Stimulated activated CD4-positive, alpha-beta T cell treated with anti-CD3 and anti-CD28 coated beads, Interleukin-2, amount 100 ng/mL, for 48 hours (primary cell): ENCODE measurements at regions not wholly inside any gene's neighbourhood (a gene's known extent, or its start where the extent isn't known, plus 50 kb on each side); places are given as distances from the start of the nearest gene placed in this dataset.

Experiments
- DNase-seq, 2 donors: peaks; one replicate each; pipeline ENCODE4 v3.0.0-alpha.2; 2020

GRCh38 chr2:64858541-64859311 is 130.5 kb upstream of the SLC1A4 start:
- DNase-seq = no peak

DNA sequence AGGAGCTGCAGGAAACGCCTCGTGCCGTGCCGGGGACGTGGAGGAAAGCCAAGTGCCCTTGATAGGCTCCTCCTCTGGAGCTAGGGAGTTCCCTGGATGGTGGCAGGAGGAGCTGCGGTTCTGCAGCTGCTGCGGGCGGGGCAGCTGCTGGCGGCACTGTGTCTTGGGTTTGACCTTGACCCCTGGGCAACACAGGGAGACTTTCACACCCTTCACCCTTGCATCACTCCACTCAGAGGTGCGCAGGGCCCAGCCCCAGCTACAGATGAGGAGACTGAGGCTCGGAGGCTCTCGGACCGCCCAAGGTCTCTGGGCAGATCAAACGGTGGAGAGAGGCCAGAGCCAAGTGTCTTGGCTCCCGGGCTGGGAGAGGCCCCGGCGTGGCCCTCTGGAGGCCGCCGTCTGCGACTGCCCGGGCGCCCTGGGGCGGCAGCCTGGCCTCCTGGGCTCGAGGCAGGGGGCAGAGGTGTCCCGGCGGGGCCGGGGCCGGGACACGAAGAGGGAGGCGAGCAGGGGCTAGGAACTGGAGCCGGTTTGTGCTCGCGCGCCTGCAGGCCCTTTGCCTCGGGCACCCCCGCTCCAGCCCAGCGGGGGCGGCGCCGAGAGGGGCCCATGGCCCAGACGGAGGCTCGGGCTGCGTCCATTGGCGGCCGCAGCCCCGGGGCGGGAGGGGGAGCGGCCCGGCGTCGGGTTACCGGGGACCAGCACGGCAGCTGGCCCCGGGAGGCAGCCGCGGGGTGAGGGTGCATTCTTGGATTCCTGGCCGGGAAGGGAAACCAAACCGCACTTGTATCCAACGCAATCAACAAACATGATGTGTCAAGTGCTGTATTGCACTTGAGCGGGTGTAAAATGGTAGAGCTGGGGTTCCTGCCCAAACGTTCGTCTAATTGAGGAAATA is 129.6 kb upstream of the SLC1A4 start:
- no peak for DNase-seq

DNA sequence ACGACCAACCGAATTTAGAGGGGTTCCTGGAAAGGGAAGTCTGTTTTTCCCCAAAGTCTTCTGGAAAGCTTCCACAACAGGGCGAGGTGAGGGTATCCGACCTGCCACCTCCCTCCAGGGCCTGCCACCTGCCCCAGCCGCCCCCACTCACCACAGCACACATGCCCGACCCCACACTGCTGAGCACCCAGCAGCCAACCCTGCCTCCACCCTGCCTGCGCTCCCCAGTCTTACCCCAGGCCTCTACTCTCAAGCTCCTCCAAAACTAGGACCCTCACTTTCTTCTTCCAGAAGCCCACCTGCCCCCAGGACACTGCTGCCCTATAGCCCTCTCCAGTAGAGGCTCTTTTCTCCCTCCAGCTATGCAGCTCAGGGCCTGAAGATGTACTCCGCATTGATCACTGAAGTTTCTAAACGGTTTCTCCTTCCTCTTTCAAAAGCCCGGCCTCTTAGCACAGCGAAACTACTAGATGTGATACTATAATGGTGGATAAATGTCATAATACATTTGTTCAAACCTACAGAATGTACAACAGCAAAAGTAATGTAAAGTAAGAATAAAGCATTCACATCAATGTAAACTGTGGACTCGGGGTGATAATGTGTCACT is 128.8 kb upstream of the SLC1A4 start:
- DNase-seq = no peak

GRCh38 chr2:64860936-64861335 is 128.3 kb upstream of the SLC1A4 start:
- DNase-seq = no peak

GRCh38 chr2:64861452-64862397 is 127.5 kb upstream of the SLC1A4 start:
- no peak for DNase-seq

DNA sequence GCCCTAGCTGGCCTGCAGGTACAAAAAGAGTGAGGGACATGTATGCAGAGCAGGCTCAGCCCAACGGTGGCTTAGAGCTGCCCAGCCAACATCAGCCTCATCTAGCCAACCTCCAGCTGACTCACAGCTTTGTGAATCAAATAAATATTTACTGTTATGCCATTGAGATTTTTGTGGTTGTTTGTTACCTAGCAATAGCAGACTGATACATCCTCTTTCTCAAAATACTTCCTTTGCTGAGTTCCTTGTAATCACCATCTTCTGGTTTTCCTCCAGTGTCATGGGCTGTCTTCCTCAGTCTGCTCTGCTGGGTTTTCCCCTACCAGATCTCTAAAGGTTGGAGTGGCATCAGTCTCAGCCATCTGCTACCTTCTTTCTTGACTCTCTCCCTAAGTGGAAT is 126.6 kb upstream of the SLC1A4 start:
- DNase-seq = no peak

GRCh38 chr2:64863097-64863820 is 125.9 kb upstream of the SLC1A4 start:
- no peak for DNase-seq

- DNase-seq = peak; percentile 50 to 67
Observed at GRCh38 chr2:64865073-64865830, 123.9 kb upstream of the SLC1A4 start.

GRCh38 chr2:64865831-64866345 is 123.3 kb upstream of the SLC1A4 start:
- DNase-seq = no peak

DNA sequence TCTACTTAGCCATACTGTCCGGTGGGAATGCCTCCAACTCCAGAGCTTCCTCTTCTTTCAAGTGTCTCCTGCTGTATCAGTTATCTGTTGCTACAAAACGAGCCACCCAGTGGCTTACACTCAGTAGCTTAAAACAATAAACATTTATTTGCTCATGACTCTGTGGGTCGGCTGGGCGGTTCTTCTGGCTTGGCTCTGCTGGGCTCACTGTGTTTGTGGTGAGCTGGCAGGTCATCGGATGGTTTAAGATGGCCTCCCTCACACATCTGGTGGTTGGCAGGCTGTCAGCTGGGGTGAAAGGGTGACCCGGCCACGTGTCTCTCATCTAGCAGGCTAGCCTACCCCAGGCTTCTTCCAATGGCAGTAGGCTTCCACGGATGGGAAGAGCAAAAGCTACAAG is 122.4 kb upstream of the SLC1A4 start:
- DNase-seq = no peak

DNA sequence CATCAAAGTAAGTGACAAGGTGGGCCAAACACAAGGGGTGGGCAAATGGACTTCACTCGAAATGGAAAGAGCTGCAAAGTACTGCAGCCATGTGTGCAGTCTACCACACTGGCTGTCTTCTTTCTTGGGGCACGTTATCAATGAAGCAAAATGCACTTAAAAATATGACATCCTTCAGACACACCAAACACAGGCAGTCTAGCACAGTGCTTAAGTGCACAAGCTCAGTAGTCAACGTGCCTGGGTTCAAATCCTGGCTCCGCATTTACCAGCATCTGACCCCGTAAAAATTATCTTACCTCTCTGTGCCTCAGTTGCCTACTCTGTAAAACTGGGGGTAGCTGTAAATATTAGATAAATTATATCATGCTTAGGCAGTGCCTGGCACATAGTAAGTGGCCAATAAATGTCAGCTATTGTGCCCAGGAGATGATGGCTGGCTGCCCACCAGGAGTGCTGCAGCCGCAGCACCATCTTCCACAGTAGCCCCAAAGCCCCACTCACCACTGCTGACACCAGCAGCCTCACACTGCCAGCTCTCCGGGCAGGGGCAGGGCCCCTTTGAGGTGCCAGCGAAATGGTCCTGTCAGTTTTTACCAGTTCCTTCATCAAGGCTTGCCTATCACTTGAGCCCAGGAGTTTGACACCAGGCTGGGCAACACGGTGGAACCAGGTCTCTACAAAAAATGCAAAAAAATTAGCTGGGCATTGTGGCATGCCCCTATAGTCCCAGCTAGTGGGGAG is 121.8 kb upstream of the SLC1A4 start:
- DNase-seq = no peak

GRCh38 chr2:64869126-64869525 is 120.1 kb upstream of the SLC1A4 start:
- no peak for DNase-seq

GRCh38 chr2:64873472-64873924 is 115.7 kb upstream of the SLC1A4 start:
- DNase-seq = peak; percentile 84 to 89

DNA sequence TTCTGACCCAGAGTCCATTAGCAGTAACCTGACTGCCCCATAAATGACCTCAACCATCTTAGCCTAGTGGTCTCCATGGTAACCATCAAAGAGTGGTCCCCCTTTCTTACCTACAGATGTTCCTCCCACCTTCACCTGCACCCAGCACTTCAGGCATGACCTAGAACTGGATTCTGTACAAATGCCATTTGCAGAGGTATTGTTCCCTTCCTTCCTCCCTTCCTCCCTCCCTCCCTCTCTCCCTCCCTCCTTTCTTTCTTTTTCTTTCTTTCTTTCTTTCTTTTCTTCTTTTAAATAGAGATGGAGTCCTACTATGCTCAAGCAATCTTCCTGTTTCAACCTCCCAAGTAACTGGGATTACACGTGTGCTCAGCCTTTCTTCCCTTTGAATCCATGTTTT is 114.6 kb upstream of the SLC1A4 start:
- DNase-seq = no peak

DNA sequence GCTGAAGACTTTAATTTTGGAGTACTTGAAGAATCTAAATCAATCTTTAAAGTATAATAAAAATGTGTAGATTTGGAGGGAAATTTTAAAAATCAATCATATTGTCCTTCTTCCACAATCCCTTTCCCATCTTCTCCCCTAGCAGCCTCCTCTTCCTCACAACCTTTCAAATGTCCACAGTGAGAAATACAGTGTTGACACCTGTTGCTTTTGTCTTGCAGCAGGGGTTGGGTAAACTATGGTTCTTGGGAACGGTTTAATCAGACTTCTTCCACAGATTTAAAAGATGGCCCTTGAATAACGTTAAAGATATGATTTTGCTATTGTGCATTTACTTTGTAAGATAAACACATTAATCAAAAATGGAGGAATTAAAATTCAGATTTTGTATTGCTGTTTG is 113.8 kb upstream of the SLC1A4 start:
- no peak for DNase-seq

DNA sequence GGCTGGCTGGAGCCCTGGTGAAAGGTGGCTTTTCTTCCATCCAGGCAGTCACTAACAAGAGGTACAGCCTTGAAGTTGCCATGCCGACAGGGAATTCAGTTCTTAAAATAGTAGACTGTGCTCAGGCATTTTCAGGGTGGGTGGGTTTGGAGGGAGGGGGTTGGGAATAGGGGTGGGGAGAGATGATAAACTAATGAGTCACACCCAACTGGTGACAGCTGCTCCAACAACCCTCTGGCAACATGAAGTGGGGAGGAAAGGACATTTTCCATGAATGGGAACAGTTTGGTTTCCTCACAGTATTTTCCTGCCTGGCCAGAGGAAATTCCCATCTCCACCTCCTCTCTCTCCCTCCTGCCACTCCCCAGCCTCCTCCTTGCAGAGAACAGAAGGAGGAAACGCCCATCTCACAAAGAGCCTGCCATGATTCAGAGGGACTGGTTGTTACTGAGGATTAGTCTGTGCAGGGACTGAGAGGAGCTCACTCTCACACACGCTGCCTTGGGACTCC is 113.0 kb upstream of the SLC1A4 start:
- DNase-seq = no peak

GRCh38 chr2:64879745-64880144 is 109.5 kb upstream of the SLC1A4 start:
- DNase-seq = no peak

- no peak for DNase-seq
Observed at GRCh38 chr2:64880193-64880951, 108.8 kb upstream of the SLC1A4 start.

DNA sequence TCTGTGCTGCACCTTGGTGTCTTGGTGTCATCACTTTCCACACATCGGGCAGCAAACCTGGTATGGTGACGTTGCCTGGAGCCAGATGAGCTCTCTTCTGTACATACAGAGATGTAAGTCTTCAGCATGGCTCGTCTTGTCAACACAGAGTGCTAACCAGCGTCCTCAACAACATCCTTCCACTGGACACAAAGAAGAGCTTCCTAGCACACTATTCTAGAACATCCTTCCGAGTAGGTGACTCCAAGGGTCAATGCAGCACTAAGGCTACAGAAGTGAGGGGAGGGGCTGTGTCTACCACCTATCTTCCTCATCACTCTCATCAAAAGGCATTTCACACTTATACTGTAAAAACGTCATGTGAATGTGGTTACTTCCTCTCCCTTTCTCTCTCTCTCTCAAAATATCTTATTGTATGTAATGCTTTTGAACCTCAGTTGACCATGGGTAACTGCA is 108.1 kb upstream of the SLC1A4 start:
- DNase-seq = no peak
